ENCODE measurements at regions not wholly inside any gene's neighbourhood (a gene's known extent, or its start where the extent isn't known, plus 50 kb on each side); places are given as distances from the start of the nearest gene placed in this dataset.

DNA sequence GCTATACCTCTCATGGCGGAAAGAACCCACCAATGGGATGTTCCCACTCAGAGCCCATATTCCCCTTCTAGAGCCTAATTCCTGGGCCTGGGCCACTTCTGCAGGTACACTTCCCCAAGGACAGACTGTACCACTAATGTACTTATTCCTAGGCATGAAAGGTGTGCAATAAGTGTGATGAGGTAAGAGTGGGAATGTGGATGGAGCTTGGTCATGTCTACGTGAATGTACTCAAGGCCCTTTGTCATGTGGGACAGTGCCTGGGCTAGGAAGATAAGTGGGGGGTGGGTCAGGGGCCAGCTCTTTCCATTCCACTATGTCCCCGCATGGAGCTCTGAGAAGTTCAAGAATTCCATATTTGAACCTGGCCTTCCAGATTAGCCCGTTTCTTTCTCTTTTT is 63.4 kb upstream of the FUT8 start (continued):
- TF ChIP-seq, protein P1, sequence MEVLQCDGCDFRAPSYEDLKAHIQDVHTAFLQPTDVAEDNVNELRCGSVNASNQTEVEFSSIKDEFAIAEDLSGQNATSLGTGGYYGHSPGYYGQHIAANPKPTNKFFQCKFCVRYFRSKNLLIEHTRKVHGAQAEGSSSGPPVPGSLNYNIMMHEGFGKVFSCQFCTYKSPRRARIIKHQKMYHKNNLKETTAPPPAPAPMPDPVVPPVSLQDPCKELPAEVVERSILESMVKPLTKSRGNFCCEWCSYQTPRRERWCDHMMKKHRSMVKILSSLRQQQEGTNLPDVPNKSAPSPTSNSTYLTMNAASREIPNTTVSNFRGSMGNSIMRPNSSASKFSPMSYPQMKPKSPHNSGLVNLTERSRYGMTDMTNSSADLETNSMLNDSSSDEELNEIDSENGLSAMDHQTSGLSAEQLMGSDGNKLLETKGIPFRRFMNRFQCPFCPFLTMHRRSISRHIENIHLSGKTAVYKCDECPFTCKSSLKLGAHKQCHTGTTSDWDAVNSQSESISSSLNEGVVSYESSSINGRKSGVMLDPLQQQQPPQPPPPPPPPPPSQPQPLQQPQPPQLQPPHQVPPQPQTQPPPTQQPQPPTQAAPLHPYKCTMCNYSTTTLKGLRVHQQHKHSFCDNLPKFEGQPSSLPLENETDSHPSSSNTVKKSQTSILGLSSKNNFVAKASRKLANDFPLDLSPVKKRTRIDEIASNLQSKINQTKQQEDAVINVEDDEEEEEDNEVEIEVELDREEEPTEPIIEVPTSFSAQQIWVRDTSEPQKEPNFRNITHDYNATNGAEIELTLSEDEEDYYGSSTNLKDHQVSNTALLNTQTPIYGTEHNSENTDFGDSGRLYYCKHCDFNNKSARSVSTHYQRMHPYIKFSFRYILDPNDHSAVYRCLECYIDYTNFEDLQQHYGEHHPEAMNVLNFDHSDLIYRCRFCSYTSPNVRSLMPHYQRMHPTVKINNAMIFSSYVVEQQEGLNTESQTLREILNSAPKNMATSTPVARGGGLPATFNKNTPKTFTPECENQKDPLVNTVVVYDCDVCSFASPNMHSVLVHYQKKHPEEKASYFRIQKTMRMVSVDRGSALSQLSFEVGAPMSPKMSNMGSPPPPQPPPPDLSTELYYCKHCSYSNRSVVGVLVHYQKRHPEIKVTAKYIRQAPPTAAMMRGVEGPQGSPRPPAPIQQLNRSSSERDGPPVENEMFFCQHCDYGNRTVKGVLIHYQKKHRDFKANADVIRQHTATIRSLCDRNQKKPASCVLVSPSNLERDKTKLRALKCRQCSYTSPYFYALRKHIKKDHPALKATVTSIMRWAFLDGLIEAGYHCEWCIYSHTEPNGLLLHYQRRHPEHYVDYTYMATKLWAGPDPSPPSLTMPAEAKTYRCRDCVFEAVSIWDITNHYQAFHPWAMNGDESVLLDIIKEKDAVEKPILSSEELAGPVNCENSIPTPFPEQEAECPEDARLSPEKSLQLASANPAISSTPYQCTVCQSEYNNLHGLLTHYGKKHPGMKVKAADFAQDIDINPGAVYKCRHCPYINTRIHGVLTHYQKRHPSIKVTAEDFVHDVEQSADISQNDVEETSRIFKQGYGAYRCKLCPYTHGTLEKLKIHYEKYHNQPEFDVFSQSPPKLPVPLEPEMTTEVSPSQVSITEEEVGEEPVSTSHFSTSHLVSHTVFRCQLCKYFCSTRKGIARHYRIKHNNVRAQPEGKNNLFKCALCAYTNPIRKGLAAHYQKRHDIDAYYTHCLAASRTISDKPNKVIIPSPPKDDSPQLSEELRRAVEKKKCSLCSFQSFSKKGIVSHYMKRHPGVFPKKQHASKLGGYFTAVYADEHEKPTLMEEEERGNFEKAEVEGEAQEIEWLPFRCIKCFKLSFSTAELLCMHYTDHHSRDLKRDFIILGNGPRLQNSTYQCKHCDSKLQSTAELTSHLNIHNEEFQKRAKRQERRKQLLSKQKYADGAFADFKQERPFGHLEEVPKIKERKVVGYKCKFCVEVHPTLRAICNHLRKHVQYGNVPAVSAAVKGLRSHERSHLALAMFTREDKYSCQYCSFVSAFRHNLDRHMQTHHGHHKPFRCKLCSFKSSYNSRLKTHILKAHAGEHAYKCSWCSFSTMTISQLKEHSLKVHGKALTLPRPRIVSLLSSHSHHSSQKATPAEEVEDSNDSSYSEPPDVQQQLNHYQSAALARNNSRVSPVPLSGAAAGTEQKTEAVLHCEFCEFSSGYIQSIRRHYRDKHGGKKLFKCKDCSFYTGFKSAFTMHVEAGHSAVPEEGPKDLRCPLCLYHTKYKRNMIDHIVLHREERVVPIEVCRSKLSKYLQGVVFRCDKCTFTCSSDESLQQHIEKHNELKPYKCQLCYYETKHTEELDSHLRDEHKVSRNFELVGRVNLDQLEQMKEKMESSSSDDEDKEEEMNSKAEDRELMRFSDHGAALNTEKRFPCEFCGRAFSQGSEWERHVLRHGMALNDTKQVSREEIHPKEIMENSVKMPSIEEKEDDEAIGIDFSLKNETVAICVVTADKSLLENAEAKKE (CRISPR knock-in tag; IDR thresholded peaks at IDR 0.05) = no peak

DNA sequence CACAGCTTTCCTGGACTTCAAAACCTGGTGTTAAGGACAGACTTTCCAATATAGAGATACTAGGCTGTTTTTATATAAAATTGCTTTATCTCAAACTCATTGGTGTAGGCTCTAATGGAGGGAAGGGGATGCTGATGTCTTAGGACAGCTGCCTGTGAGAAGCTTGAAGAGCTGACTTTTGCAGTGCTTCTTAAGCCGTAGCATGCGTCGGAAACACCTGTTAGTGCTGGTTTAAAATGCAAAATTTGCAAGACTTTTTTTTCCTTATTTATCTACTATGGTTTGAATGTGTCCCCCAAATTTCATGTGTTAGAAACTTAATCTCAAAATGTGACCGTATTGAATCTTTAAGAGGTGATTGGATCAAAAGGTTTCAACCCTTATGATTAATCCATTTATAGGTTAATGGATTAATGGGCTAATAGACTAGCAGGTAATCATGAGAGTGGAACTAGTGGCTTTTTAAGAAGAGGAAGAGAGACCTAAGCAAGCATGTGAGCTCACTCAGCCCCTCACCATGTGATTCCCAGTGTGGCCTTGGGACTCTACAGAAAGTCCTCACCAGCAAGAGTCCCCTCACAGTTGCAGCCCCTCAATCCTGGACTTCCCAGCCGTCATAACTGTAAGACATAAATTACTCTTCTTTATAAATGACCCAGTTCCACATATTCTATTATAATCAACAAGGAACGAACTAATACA is 60.9 kb upstream of the FUT8 start:
- no peak for DNase-seq (ENCODE audit: low spot score)
- H2AFZ ChIP-seq = no peak overlapping the region
- no peak overlapping the region for H3K4me3 ChIP-seq
- no peak overlapping the region for H3K27ac ChIP-seq (ENCODE audit: low read depth)
- no peaks in the 10 kb centered on the region for H3K79me2 ChIP-seq (replicated peaks; ENCODE audit: insufficient read depth)
- H3K27me3 Mint-ChIP-seq (ENCODE audit: insufficient read depth, low read depth, poor library complexity) = peaks cover 6% of the 10 kb centered on the region
- H3K27ac Mint-ChIP-seq = no peak overlapping the region
- H3K9me2 ChIP-seq (ENCODE audit: insufficient read depth) = 0 out of 2 replicates have a peak, but pooled peaks cover 9% of the 10 kb centered on the region
- peaks cover 11% of the 10 kb centered on the region for H3K4me1 ChIP-seq (ENCODE audit: insufficient read depth)
- H3K4me2 ChIP-seq = no peak overlapping the region
- no peaks in the 10 kb centered on the region for H3K36me3 ChIP-seq (ENCODE audit: insufficient read depth)
- no peak overlapping the region for H3K4me3 Mint-ChIP-seq
- no peaks in the 10 kb centered on the region for H3F3A ChIP-seq (replicated peaks; ENCODE audit: low read depth)
- no peak for ATAC-seq
- H4K20me1 ChIP-seq (replicated peaks; ENCODE audit: insufficient read depth) = no peaks in the 10 kb centered on the region
- H3K36me3 Mint-ChIP-seq (ENCODE audit: low read depth) = no peaks in the 10 kb centered on the region
- no peaks in the 10 kb centered on the region for H3K9me3 Mint-ChIP-seq
- H3K27me3 ChIP-seq (ENCODE audit: insufficient read depth) = no peaks in the 10 kb centered on the region
- peaks cover 19% of the 10 kb centered on the region for H3K4me1 Mint-ChIP-seq
- TF ChIP-seq EZH2phosphoT487 (IDR thresholded peaks at IDR 0.05; ENCODE audit: unreplicated experiment) = no peak
- TF ChIP-seq POLR2AphosphoS5 (IDR thresholded peaks at IDR 0.05; ENCODE audit: low read depth) = no peak
- TF ChIP-seq STAT1 (IDR thresholded peaks at IDR 0.05; ENCODE audit: unreplicated experiment) = no peak
- no peak for TF ChIP-seq NANOG (IDR thresholded peaks at IDR 0.05; ENCODE audit: borderline replicate concordance)
- TF ChIP-seq, protein P2, sequence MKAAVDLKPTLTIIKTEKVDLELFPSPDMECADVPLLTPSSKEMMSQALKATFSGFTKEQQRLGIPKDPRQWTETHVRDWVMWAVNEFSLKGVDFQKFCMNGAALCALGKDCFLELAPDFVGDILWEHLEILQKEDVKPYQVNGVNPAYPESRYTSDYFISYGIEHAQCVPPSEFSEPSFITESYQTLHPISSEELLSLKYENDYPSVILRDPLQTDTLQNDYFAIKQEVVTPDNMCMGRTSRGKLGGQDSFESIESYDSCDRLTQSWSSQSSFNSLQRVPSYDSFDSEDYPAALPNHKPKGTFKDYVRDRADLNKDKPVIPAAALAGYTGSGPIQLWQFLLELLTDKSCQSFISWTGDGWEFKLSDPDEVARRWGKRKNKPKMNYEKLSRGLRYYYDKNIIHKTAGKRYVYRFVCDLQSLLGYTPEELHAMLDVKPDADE (IDR thresholded peaks at IDR 0.05) = no peak
- no peak for TF ChIP-seq EZH2 (IDR thresholded peaks at IDR 0.05; ENCODE audit: low read depth, unreplicated experiment)
- TF ChIP-seq JUNB (IDR thresholded peaks at IDR 0.05; ENCODE audit: unreplicated experiment) = no peak
- TF ChIP-seq, protein P1 (CRISPR knock-in tag; IDR thresholded peaks at IDR 0.05) = no peak
- no peak for TF ChIP-seq CREB1 (CRISPR knock-in tag; IDR thresholded peaks at IDR 0.05; ENCODE audit: low read depth)

All from GM23338 (cell line).